KOPT-K1 (cell line): ENCODE measurements at regions not wholly inside any gene's neighbourhood (a gene's known extent, or its start where the extent isn't known, plus 50 kb on each side); places are given as distances from the start of the nearest gene placed in this dataset.

Source experiments
- H3K27ac ChIP-seq: fragments of 200-600 bp; sonication (generic); 2 replicates; pipeline ENCODE4 v1.5.1; 2016; ENCODE audit warnings: antibody characterized with exemption, mild to moderate bottlenecking, low read depth, low read length; ENCODE audit not compliant: poor library complexity, severe bottlenecking
- H3K36me3 ChIP-seq: fragments of 200-600 bp; sonication (generic); 2 replicates; pipeline ENCODE4 v1.5.1; 2017; ENCODE audit warnings: antibody characterized with exemption, mild to moderate bottlenecking, low read length, moderate library complexity; ENCODE audit not compliant: insufficient read depth
- H3K9me3 ChIP-seq: fragments of 200-600 bp; sonication (generic); 2 replicates; pipeline ENCODE4 v1.5.1; 2017; ENCODE audit warnings: antibody characterized with exemption, low read length, mild to moderate bottlenecking; ENCODE audit not compliant: insufficient read depth, poor library complexity, severe bottlenecking

- H3K27ac ChIP-seq: no peak overlapping the region
These were observed 295.7 kb upstream of the FOXF1 start for GRCh38 chr16:86214326-86215232.

GRCh38 chr16:86215233-86215978 is 294.9 kb upstream of the FOXF1 start:
- H3K36me3 ChIP-seq: no peaks in the 10 kb centered on the region
- H3K9me3 ChIP-seq: peaks cover 17% of the 10 kb centered on the region
- H3K27ac ChIP-seq: no peak overlapping the region

More at GRCh38 chr16:86214326-86215232, 295.7 kb upstream of the FOXF1 start:
- peaks cover 19% of the 10 kb centered on the region for H3K9me3 ChIP-seq
- no peaks in the 10 kb centered on the region for H3K36me3 ChIP-seq

- H3K27ac ChIP-seq: no peak overlapping the region
- H3K9me3 ChIP-seq: peaks cover 12% of the 10 kb centered on the region
- H3K36me3 ChIP-seq: no peaks in the 10 kb centered on the region
These were observed 294.2 kb upstream of the FOXF1 start for GRCh38 chr16:86215979-86216585.

GRCh38 chr16:86216591-86216990 is 293.7 kb upstream of the FOXF1 start:
- peaks cover 8% of the 10 kb centered on the region for H3K9me3 ChIP-seq
- no peaks in the 10 kb centered on the region for H3K36me3 ChIP-seq
- H3K27ac ChIP-seq: no peak overlapping the region

GRCh38 chr16:86217001-86217890 is 293.1 kb upstream of the FOXF1 start:
- Histone ChIP-seq H3K27ac (no peak overlapping the region), H3K9me3 (peaks cover 8% of the 10 kb centered on the region), H3K36me3 (no peaks in the 10 kb centered on the region)

- Histone ChIP-seq H3K9me3 (peaks cover 1% of the 10 kb centered on the region), H3K36me3 (no peaks in the 10 kb centered on the region), H3K27ac (no peak overlapping the region)
These were observed 292.4 kb upstream of the FOXF1 start for GRCh38 chr16:86217891-86218270.

- no peaks in the 10 kb centered on the region for H3K9me3 ChIP-seq
- H3K27ac ChIP-seq: no peak overlapping the region
- H3K36me3 ChIP-seq: no peaks in the 10 kb centered on the region
These were observed 291.7 kb upstream of the FOXF1 start for GRCh38 chr16:86218479-86219170.

- no peaks in the 10 kb centered on the region for H3K36me3 ChIP-seq
- no peaks in the 10 kb centered on the region for H3K9me3 ChIP-seq
- H3K27ac ChIP-seq: no peak overlapping the region
These were observed 290.5 kb upstream of the FOXF1 start for GRCh38 chr16:86219655-86220445.

GRCh38 chr16:86220561-86220960 is 289.8 kb upstream of the FOXF1 start:
- Histone ChIP-seq H3K36me3 (no peaks in the 10 kb centered on the region), H3K9me3 (no peaks in the 10 kb centered on the region), H3K27ac (no peak overlapping the region)

- Histone ChIP-seq H3K36me3 (no peaks in the 10 kb centered on the region), H3K9me3 (no peaks in the 10 kb centered on the region), H3K27ac (no peak overlapping the region)
These were observed 289.2 kb upstream of the FOXF1 start for GRCh38 chr16:86221085-86221484.

- no peak overlapping the region for H3K27ac ChIP-seq
- no peaks in the 10 kb centered on the region for H3K36me3 ChIP-seq
These were observed 287.8 kb upstream of the FOXF1 start for GRCh38 chr16:86222547-86222946.

GRCh38 chr16:86222965-86223551 is 287.3 kb upstream of the FOXF1 start:
- Histone ChIP-seq H3K27ac (no peak overlapping the region), H3K9me3 (no peaks in the 10 kb centered on the region), H3K36me3 (no peaks in the 10 kb centered on the region)

More at GRCh38 chr16:86222547-86222946, 287.8 kb upstream of the FOXF1 start:
- no peaks in the 10 kb centered on the region for H3K9me3 ChIP-seq

- Histone ChIP-seq H3K36me3 (no peaks in the 10 kb centered on the region), H3K27ac (no peak overlapping the region), H3K9me3 (no peaks in the 10 kb centered on the region)
These were observed 286.2 kb upstream of the FOXF1 start for GRCh38 chr16:86224126-86224525.
